Common myeloid progenitor, CD34-positive (primary cell): ENCODE measurements at regions not wholly inside any gene's neighbourhood (a gene's known extent, or its start where the extent isn't known, plus 50 kb on each side); places are given as distances from the start of the nearest gene placed in this dataset.

Experiments used
- CTCF ChIA-PET: fragments of 350-600 bp; sonication (Branson Sonifier 250); formaldehyde crosslinking; loops from one replicate; lab custom pipeline; 2021; ENCODE audit warnings: antibody characterized with exemption; lab: Charles Lee
- POLR2A ChIA-PET: fragments of 350-600 bp; sonication (Branson Sonifier 250); formaldehyde crosslinking; loops from one replicate; lab custom pipeline; 2021; ENCODE audit warnings: antibody characterized with exemption; lab: Charles Lee
- DNase-seq, 3 donors: peaks; one replicate each; pipeline versions ENCODE4 v3.0.0 to v3.0.0-alpha.2; 2013
- H3K27ac ChIP-seq, 2 experiments: 1 replicate in 1 of 2; 2 replicates in 1 of 2; pipeline ENCODE4 v1.7.0; 2013; ENCODE audit warnings: inconsistent platforms in 2 of 2, low read length in 2 of 2, mild to moderate bottlenecking in 2 of 2, low read depth in 1 of 2, moderate library complexity in 1 of 2; ENCODE audit not compliant: severe bottlenecking in 2 of 2, insufficient read depth in 1 of 2, poor library complexity in 1 of 2
- H3K27me3 ChIP-seq, 5 experiments: replicated peaks in 2 of 5; 1 replicate in 3 of 5; 2 replicates in 2 of 5; pipeline versions ENCODE4 v1.6.1 to v1.7.0; 2013; ENCODE audit warnings: low read length in 4 of 5, mild to moderate bottlenecking in 2 of 5, moderate library complexity in 2 of 5, inconsistent platforms in 1 of 5; ENCODE audit not compliant: insufficient read depth in 5 of 5, control insufficient read depth in 4 of 5
- H3K36me3 ChIP-seq, 4 experiments: 1 replicate in 2 of 4; 2 replicates in 2 of 4; pipeline versions ENCODE4 v1.6.1 to v1.7.0; 2013; ENCODE audit warnings: low read length in 3 of 4, control low read depth in 1 of 4, mild to moderate bottlenecking in 1 of 4; ENCODE audit not compliant: control insufficient read depth in 4 of 4, insufficient read depth in 4 of 4
- H3K4me1 ChIP-seq, 4 experiments: 1 replicate in 3 of 4; 2 replicates in 1 of 4; pipeline versions ENCODE4 v1.6.1 to v1.7.1; 2013; ENCODE audit warnings: low read length in 3 of 4, mild to moderate bottlenecking in 3 of 4, control low read depth in 1 of 4, inconsistent platforms in 1 of 4, moderate library complexity in 1 of 4; ENCODE audit not compliant: control insufficient read depth in 4 of 4, insufficient read depth in 4 of 4; ENCODE audit errors: control extremely low read depth in 1 of 4
- H3K4me3 ChIP-seq, 7 experiments: 1 replicate in 4 of 7; 2 replicates in 3 of 7; pipeline versions ENCODE4 v1.5.1 to v1.7.0; 2013; ENCODE audit warnings: mild to moderate bottlenecking in 7 of 7, low read length in 6 of 7, moderate library complexity in 6 of 7, inconsistent platforms in 2 of 7, low read depth in 2 of 7, control low read depth in 1 of 7; ENCODE audit not compliant: insufficient read depth in 4 of 7, control insufficient read depth in 1 of 7; ENCODE audit errors: extremely low read depth in 1 of 7
- H3K9me3 ChIP-seq, 5 experiments: 1 replicate in 4 of 5; 2 replicates in 1 of 5; pipeline versions ENCODE4 v1.6.1 to v1.7.1; 2013; ENCODE audit warnings: low read length in 4 of 5, mild to moderate bottlenecking in 2 of 5, inconsistent platforms in 1 of 5, low read depth in 1 of 5, moderate library complexity in 1 of 5; ENCODE audit not compliant: control insufficient read depth in 4 of 5, insufficient read depth in 2 of 5; ENCODE audit errors: control extremely low read depth in 1 of 5
- WGBS: methylation state at CpG from one replicate; pipeline ENCODE4 v1.1.5; 2013; ENCODE audit not compliant: insufficient coverage; 5-methylcytosine and 5-hydroxymethylcytosine counted together

- no peaks in the 10 kb centered on the region for H3K36me3 ChIP-seq
- H3K27ac ChIP-seq, result no peak overlapping the region
- no peaks in the 10 kb centered on the region for H3K4me1 ChIP-seq
- no peak overlapping the region for H3K4me3 ChIP-seq
- 100% methylated on average over 1 of the region's 4 CpGs for WGBS
- DNase-seq, result no peak
- H3K27me3 ChIP-seq, result no peaks in the 10 kb centered on the region
- ChIA-PET CTCF (no interaction called here), POLR2A (no interaction called here)
- H3K9me3 ChIP-seq, result no peaks in the 10 kb centered on the region
Measured at GRCh38 chr4:131989576-131989975, 1159.5 kb upstream of the PCDH10 start.

DNA sequence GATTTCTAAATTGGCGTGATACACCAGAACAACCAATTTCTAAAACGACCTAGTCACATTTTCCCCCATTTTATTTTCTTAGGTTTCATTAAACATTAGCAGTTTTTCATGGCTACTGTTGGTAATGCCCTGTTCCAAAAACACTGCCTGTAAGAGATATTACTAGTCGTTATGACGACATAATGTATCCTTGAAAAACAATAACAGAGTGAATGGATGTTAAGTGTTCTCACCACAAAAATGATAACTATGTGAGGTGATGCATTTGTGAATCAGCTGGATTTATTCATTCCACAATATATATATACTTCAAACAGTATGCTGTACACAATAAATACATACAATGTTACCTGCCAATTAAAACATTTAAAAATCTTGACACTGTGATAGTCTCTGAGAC lies 1147.6 kb upstream of the PCDH10 start:
- POLR2A ChIA-PET, result no interaction called here
- CTCF ChIA-PET, result no interaction called here
- Histone ChIP-seq H3K36me3 (no peaks in the 10 kb centered on the region), H3K9me3 (no peaks in the 10 kb centered on the region), H3K27ac (no peak overlapping the region), H3K27me3 (no peaks in the 10 kb centered on the region), H3K4me3 (no peak overlapping the region), H3K4me1 (no peaks in the 10 kb centered on the region)
- DNase-seq, result no peak
- 100% methylated on average over 4 of the region's 4 CpGs for WGBS

DNA sequence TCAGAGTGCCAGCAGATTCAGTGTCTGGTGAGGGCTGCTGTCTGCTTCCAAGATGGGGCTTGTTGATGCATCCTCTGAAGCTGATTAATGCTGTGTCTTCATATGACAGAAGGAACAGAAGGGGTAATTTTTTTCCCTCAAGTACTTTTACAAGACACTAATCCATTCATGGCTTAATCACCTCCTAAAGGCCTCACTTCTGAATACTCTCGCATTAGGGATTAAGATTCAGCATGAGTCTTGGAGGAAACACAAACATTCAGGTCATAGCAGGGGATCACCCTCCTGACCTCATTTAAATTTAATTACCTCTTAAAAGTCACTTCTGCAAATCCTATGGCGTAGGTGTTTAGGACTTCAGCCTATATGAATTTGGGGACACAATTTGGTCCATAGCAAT lies 1145.5 kb upstream of the PCDH10 start:
- Histone ChIP-seq H3K4me1 (no peaks in the 10 kb centered on the region), H3K27ac (no peak overlapping the region), H3K27me3 (no peaks in the 10 kb centered on the region), H3K36me3 (no peaks in the 10 kb centered on the region), H3K9me3 (no peaks in the 10 kb centered on the region), H3K4me3 (no peak overlapping the region)
- CTCF ChIA-PET, result no interaction called here
- POLR2A ChIA-PET, result no interaction called here
- WGBS, result 89% methylated on average over 1 of the region's 2 CpGs
- no peak for DNase-seq

DNA sequence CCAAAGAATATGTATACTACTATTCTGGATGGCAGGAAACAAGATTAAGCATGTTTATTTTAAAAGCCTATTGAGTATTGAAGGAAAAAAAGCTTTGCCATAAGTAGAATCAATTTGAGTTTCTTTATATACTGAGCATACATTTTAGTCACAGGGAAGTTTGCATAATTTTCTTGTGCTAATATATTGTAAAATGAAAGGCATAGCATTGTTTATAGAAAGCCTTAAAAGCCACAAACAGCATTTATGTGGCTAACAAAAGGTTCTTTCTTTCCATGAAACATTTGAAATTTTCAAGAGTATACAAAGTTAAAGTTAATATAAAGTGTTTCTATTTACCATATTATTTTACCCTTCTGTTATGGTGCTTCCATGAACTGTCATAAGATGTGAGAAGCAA lies 1133.8 kb upstream of the PCDH10 start:
- ChIA-PET POLR2A (no interaction called here), CTCF (no interaction called here)
- no peak overlapping the region for H3K27ac ChIP-seq
- H3K27me3 ChIP-seq, result no peaks in the 10 kb centered on the region
- no peak for DNase-seq
- no peaks in the 10 kb centered on the region for H3K36me3 ChIP-seq
- no peak overlapping the region for H3K4me3 ChIP-seq
- H3K9me3 ChIP-seq, result no peaks in the 10 kb centered on the region
- no peaks in the 10 kb centered on the region for H3K4me1 ChIP-seq

- Histone ChIP-seq H3K27me3 (no peaks in the 10 kb centered on the region), H3K27ac (no peak overlapping the region), H3K36me3 (no peaks in the 10 kb centered on the region), H3K4me1 (no peaks in the 10 kb centered on the region), H3K4me3 (no peak overlapping the region), H3K9me3 (no peaks in the 10 kb centered on the region)
- ChIA-PET POLR2A (no interaction called here), CTCF (no interaction called here)
- no CpG with 5 or more reads among the region's 2 CpGs for WGBS
- no peak for DNase-seq
Measured at GRCh38 chr4:132016703-132017350, 1132.3 kb upstream of the PCDH10 start.

GRCh38 chr4:132026166-132026565 lies 1122.9 kb upstream of the PCDH10 start:
- CTCF ChIA-PET, result interaction anchor here (1.1 kb wide), 1 partner anchor 20 kb away, joined by 3 read pairs; no protein-coding TSS in a partner anchor
- no peak overlapping the region for H3K27ac ChIP-seq
- POLR2A ChIA-PET, result no interaction called here
- no peaks in the 10 kb centered on the region for H3K36me3 ChIP-seq
- 82% methylated on average over 2 of the region's 4 CpGs for WGBS
- no peaks in the 10 kb centered on the region for H3K27me3 ChIP-seq
- no peak for DNase-seq
- no peaks in the 10 kb centered on the region for H3K4me1 ChIP-seq
- H3K4me3 ChIP-seq, result no peak overlapping the region
- no peaks in the 10 kb centered on the region for H3K9me3 ChIP-seq

GRCh38 chr4:132026816-132027215 lies 1122.3 kb upstream of the PCDH10 start:
- no CpG with 5 or more reads among the region's 4 CpGs for WGBS
- Histone ChIP-seq H3K4me1 (no peaks in the 10 kb centered on the region), H3K9me3 (no peaks in the 10 kb centered on the region), H3K27me3 (no peaks in the 10 kb centered on the region), H3K36me3 (no peaks in the 10 kb centered on the region), H3K4me3 (no peak overlapping the region), H3K27ac (no peak overlapping the region)
- CTCF ChIA-PET, result interaction anchor here (1.1 kb wide), 1 partner anchor 20 kb away, joined by 3 read pairs; no protein-coding TSS in a partner anchor
- POLR2A ChIA-PET, result no interaction called here
- DNase-seq, result no peak
